GOT3 (cell line): ENCODE measurements at regions not wholly inside any gene's neighbourhood (a gene's known extent, or its start where the extent isn't known, plus 50 kb on each side); places are given as distances from the start of the nearest gene placed in this dataset.

ENCODE experiments used
- DNase-seq: peaks from one replicate; lab custom pipeline; 2025; ENCODE audit warnings: mixed read lengths; lab: John Stamatoyannopoulos, UW

DNA sequence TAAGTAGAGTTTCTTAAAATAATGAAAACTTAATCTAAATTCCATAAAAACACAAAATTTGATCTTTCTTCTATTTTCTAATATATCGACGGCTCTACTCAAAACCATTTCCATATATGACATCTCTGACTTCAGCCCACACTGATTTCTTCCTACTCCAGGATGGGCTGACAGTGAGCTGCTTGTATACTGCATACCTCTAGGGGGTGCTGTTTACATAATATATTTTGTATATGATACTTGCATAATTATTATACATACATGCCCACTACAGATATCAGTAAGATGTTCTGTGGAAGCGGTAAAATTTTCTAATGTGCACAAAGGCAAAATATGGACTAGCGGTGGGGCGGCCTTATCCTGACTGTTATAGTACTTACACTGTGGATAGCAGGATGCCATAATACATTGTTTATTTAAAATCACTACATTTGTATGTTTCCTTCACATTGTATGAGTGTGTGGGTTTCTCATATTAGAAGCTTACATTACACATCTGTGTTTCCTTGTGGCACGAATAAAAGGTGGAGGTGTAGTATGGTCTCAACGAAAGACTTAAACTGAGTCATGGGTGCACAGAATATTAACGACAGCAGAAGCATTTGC is 66.1 kb upstream of the NXPH2 start:
- DNase-seq, result no peak

DNA sequence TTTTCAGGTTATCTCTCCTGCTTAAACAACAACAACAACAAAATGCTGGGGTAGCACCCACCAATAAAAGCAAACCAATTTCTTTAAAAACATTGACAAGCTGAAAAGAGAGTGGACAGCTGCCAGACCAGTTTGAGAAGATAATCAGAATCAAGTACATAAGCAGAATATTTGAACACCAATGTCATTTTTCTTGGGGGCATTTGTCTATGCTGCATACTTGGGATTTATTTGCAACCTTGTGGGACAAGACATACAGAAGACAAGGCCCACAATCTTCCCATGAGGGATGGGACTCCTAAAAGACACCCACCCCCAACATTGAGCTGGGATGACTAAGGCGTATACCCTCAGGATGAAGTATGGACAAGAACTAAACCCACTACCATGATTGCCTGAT is 62.2 kb upstream of the NXPH2 start:
- no peak for DNase-seq

DNA sequence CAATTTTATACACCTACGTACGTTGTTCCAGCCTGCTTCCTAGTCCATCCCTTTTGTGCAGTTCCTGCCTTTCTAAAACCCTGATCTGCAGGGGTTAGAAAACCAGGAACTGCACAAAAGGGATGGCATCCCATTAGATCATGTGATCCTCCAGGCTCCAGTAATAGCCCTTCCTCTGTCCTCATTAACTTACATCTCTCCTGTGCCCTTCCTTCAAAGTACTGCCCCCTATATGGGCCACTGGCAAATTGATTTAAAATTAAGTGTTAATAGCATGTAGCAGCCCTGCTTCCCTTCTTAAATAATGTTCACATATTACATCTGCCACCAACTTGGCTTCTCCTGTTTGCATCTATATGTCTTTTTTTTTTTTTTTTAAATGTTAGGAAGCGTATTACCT is 61.3 kb upstream of the NXPH2 start:
- no peak for DNase-seq

- DNase-seq, result no peak
Measured at GRCh38 chr2:138838851-138839620, 58.8 kb upstream of the NXPH2 start.

GRCh38 chr2:138831691-138832090 is 51.5 kb upstream of the NXPH2 start:
- no peak for DNase-seq

DNA sequence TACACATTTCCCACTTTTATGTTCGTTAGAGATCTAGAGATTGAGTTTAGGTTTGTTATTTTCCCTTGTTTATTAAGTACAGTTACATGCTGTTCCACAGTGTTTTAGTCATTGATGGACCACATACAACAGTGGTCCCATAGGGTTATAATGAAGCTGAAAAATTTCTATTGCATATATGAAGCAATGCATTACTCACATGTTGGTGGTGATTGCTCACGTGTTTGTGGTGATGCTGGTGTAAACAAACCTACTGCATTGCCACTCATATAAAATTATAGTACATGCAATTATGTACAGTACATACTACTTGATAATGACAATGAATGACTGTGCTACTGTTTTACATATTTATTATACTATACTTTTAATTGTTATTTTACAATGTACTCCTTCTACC is 51.0 kb upstream of the NXPH2 start:
- no peak for DNase-seq

- no peak for DNase-seq
Measured at GRCh38 chr2:138830547-138830946, 50.4 kb upstream of the NXPH2 start.
